HG03135 (cell line): ENCODE measurements at regions not wholly inside any gene's neighbourhood (a gene's known extent, or its start where the extent isn't known, plus 50 kb on each side); places are given as distances from the start of the nearest gene placed in this dataset.

Experiments
- ATAC-seq: cut with Tn5 transposase; IDR thresholded peaks from one replicate; pipeline ENCODE4 v1.9.1; 2021; ENCODE audit warnings: mild to moderate bottlenecking, moderate library complexity; ENCODE audit not compliant: unreplicated experiment

DNA sequence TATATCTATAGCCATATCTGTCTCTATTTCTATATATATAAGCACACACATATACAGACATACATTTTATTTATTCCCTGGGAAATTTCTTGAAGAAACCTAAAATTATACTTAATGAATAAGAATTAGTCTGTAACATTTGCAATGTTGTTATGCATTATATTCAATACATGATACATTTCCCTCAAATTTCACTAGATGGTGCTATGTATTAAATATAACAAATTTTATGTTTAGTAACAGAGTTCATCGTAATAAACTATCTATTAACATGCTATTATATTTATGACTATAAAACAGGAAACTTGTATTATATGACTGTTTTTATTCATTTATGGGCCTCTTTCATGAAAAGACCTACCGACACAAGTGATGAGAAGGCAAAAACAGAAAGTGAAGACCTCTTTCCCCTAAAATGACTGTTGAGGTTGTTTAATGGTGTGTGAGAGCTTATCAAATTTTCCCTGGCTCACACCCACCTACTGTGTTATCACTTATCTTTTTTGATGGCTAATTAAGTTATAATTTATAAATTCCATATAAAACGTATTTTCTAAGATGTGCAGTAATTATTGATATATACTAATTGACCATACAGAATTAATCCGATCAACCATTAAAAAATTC is 881.9 kb downstream of the SLITRK6 start:
- no peak for ATAC-seq

DNA sequence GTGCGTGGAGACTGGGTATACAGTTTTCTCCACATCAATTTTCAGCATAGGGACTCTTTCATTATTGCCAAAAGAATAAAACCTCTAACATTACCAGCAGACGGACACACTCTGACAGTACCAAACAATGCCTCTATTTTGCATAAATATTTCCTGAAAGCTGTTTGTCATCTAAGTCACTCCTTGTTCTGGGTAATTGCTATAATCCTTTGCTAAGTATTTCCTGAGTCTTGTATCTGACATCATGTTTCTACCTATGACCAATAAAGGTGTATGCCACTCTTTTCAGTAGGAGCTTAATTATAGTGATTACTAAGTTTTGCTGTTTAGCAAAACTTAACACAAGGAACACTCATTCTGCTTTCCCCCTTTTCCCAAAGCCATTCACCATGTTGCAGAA is 886.5 kb downstream of the SLITRK6 start:
- ATAC-seq, result no peak

DNA sequence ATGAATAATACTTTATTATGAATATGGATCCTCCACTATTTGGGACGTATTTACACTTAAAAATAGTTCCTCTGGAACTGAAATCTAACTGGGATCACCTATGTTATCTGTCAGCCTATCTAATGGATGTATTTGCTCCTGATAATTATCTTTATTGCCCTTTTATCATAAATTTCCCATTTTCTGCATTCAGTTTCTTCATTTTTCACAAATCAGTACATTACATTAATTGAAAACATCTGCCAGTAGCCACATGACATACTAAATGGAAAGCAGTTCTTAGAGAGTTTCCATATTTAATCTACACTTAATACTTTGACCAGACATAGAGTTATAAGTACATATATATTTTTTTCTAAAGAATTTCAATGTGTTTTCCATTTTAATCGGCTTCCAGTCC is 888.8 kb downstream of the SLITRK6 start:
- ATAC-seq, result no peak

DNA sequence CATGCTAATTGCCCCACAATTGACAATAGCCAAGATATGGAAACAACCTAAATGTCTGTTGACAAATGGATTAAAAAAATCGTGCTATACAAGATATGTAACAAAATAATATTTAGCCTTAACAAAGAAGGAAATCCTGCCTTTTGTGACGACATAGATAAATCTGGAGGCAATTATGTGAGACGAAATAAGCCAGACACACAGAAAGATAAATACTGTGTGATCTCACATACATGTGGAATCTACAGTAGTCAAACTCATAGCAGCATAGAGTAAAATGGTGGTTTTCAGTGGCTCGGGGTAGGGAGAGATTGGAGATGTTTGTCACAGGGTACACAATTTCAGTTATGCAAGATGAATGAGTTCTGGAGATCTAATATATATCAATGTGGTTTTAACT is 895.8 kb downstream of the SLITRK6 start:
- no peak for ATAC-seq

DNA sequence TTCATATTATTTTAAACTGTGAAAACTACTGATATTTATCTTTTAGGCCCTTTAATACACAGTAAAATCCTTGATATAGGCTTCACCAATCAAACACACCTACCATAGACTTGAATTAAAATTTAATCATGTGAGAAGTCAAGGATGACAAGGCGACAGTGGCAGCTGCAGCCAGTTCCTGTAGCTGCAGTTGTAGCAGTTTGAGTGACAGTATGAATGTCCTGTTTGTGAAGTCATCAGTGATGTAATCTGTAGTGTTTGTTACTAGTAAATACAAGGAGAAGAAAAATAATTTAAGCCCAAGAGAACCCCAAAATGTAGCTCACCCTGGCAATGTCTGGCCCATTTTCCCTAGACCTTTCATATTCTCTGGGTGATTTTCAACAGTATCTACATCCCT is 897.0 kb downstream of the SLITRK6 start:
- ATAC-seq, result no peak

DNA sequence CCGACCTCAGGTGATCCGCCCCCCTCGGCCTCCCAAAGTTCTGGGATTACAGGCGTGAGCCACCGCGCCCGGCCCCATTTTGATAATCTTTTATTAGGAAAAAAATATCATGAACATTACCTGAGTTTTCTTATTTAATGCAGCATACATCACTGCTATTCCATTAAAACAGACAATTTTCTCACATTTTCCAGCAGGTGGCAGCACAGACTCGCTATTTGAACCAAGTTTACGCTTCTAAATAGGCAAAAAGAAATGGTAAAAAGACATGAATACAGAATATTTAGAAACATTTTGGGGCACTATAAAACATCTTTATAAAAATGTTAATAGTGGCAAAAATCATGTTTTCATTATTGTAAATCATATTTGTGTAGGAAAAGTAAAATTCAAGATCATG is 903.1 kb downstream of the SLITRK6 start:
- ATAC-seq, result no peak

DNA sequence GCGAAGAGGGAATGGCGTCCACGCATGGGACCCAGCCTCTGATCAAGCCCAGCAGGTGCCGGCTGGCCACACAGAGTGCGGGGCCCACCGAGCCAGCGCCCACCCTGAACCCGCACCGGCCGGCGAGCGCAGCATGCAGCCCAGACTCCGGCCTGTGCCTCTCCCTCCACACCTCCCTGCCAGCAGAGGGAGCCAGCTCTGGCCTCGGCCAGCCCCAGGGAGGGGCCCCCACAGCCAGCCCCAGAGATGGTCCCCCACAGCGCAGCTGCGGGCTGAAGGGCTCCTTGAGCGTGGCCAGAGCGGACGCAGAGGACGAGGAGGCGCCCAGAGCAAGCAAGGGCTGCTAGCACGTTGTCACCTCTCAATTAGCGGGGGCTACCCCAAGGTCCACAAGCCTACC is 904.5 kb downstream of the SLITRK6 start:
- ATAC-seq, result no peak

DNA sequence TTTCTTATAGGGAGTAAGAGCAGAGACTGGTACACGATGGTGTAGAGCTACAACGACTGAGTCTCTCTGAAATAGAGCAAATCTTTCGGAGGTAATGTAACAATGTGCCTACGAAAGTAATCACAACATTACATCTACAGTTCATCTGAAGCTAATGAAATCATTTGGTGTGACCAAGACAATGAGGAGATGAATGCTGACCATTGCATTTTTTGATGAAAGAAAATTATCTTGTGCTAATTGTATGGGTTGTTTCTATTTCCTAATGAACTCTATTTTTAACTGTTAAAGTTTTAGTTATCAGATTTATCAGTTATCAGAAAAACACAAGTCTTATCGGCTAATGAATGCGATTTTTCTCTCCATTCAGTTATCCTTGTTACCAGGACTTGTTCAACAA is 913.4 kb downstream of the SLITRK6 start:
- ATAC-seq, result no peak

DNA sequence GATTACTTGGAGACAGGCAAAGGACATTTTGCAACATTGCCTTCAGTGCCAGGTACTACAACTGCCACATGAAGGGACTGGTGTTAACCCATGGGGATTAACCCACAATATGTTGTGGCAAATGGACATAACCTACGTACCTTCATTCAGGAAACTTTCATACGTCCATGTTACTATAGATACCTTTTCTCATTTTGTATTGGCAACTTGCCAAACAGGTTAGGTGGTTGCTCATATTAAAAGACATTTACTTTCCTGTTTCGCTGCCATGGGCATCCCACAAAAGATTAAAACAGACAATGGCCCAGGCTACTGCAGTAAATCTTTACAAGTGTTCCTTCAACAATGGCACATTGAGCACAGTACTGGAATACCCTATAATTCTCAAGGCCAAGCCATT is 925.3 kb downstream of the SLITRK6 start:
- no peak for ATAC-seq

DNA sequence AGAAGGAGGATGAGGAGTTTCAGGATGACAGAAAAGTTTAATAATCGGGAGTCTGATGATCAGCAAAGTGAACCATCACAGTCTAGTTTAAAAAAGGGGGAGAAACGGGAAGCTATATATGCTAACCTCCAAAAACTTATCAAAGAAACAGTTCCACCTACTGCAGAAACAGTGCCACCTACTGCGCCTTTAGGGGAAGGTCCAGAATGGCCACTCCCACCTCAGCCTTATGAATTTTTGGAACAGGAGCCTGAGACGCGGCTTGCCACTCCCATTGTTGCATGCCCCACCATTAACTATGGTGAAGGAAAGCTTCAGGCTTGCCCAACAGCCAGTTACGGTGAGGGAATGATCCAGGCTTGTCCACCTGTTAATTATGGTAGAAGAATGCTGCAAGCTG is 929.0 kb downstream of the SLITRK6 start:
- ATAC-seq, result no peak

DNA sequence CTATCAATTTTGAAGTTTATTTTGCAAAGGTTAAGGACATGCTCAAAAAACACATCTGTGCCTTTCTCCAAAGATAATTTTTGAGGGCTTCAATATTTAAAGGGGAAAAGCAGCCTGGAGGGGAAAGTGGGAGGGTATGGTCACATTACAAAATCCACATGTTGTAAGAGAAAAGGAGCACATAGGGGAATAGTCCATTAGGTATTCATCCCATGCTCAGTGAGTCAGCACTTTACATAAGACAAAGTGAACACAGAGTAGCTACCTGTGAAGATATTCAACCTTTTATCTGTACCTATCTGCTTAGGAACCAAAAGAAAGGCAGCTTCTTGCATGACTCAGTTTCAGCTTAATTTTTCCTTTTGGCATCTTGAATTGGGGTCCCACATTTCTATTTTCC is 932.0 kb downstream of the SLITRK6 start:
- ATAC-seq, result no peak

DNA sequence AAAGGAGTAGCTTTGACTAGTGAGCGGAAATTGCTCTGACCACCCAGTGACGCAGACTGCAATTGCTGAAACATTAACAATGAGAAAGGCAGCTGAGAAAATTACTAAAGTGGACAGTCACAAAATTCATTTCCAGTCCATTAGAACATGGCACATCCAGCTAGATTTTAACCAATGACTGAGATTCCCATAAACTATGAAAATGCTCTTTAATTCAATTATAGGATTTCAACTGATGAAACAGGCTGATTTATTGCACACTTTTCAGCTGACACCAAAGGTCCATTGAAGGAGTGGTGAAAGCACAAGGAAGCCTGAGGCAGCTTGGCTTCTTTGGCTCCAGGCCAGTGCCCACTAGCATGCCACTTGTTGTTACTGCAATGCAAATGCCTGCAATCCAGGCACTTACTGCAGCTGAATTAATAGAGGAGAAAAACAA is 933.4 kb downstream of the SLITRK6 start:
- no peak for ATAC-seq

DNA sequence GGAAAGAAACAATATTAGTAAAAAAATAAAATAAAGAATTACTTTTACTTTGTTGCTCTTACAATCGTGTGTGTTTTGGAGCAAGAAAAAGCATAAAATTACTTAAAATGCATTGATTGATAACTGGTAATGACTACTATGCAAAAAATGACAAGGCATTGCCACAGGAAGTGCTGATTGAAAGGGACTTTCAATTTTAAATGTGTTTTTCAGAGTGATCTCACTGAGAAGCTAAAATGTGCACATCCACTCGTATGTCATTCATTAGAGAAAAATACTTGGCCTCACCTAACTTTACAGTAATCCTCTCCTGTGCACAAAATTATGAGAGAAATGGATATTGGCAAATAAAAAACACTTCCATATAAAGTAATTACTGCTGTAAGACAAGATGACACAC is 934.9 kb downstream of the SLITRK6 start:
- ATAC-seq, result no peak

DNA sequence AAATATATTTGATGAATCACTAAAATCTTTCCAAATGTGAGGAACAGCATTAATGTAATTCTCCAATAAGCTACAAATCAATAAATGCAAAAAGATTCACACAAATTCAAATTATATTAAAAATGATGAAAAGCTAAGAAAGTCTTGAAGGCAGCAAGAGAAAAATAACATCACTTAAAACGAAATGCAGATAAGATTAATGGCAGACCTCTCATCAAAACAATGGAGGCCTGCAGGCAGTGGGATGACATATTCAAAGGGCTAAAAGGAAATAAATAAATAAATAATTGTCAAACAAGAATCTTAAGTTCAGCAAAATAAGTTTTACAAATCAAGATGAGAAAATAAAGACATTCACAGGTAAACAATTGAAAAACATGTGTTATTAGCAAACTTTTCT is 952.1 kb downstream of the SLITRK6 start:
- ATAC-seq, result no peak

DNA sequence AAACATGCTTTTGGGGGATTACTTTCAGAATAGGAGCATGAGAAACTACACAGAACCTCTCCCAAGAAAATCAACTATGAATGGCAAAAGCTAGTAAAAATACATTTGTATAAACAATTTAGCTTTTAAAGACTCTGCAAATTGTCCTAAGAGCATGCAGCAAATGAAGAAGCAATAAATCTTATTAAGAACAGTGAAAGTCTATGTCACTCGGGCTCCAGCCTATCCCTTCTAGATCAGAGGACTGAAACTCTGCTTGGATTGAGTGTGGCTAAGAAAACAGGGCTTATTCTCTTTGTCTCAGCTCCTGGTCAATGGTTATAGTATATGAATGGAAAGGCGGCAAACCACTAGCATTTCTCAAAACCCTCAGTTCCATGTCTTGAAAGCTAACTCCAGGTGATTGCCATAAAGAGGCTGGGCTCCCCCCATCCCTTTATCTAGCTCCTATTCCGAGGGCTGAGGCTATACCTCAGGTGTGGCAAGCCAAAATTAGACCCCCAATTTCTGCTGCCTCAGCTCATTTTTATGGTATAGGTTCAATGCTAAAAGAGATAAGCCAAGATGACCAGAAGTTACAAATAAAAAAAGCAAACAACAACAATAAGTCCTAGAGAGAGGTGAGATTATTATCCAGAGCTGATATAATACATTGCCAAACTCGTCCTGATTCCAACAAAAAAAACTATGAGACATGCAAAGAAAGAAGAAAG is 953.2 kb downstream of the SLITRK6 start:
- no peak for ATAC-seq

DNA sequence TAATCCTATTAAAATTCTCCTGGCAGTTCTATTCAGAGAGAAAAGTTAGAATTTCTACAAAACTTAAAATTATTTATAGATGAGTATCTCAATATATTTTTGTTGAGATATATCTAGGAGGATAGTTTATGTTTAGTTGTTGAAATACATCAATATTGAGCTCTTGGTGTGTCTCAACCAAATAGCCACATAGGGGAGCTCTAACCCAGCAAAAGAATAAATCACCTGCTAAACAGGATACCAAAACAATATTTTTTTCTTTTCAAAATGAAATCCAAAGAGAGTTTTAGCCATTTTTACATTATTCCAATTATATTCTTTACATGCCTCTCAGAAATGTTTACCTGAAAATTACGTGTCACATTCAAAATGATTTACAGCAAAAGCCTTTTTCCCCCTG is 954.7 kb downstream of the SLITRK6 start:
- no peak for ATAC-seq

DNA sequence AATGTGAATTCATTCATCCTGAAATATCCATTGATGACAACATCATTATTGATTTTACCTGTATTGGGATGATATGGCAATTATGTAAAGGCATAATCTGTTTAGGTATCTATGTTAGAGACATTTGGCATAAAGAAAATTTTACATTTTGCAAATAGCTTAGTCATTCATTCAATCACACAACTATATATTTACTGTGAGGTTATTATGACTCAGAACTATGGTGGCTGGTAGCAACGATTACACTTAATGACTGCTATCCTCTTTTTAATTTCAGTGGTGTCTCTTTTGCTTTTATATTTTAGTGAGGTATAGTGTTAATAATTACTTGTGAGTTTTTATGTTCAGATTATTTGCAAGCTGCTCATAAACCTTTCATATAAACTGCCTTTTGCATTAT is 955.9 kb downstream of the SLITRK6 start:
- no peak for ATAC-seq

DNA sequence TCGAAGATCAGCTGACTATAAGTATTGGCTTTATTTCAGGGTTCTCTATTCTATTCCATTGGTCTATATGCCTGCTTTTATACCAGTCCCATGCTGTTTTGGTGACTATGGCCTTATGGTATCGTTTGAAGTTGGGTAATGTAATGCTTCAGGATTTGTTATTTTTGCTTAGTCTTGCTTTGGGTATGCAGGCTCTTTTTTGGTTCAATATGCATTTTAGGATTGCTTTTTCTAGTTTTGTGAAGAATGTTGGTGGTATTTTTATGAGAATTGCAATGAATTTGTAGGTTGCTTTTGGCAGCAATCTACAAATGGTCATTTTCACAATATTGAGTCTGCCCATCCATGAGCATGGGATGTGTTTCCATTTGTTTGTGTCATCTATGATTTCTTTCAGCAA is 951.9 kb upstream of the SLITRK1 start:
- ATAC-seq, result no peak

DNA sequence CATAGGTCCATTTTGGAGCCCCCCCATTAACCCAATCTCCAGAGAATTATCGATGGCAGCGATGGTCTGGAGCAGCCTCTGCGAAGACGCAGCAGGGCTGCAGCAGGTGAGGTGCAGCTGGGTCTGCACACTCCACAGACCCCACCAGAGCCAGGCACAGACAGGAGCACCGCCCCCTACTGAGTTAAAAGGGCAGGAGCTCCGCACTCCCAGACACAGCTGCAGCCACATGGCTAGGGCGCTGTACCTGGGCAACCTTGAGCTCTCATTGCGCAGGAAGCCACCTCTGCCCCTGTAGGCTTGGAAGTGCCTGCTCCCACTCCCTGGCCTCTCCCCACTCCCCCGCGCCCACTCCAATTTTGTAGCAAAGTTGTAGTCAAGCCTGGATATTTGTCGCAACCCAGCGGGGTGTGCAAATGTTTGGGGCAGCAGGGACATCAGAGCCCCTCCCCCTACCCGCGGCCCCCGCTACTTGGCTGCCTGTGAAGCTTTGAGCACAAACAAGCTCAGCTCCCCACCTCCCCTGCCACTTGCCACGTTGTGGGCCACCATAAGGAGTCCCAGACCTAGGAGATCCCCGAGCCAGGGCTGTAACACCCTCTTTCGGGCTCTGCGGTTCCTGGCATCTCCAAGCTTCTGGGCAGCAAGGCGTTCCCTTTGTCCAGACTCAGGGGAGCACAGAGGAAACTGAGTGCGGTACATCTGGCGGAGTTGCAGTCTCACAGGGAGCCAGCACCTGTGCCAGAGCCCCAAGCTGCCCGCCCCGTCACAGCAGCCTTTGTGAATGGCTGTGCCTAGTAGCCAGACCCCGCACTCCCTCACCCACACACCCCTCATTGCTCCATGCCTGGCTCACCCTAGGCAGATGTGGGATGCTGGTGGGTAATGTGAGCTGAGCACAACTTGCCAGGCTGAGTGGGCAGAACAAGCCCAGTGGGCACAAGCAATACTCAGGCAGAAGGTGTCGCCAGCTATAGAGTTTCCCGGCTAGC is 949.7 kb upstream of the SLITRK1 start:
- ATAC-seq, result no peak

DNA sequence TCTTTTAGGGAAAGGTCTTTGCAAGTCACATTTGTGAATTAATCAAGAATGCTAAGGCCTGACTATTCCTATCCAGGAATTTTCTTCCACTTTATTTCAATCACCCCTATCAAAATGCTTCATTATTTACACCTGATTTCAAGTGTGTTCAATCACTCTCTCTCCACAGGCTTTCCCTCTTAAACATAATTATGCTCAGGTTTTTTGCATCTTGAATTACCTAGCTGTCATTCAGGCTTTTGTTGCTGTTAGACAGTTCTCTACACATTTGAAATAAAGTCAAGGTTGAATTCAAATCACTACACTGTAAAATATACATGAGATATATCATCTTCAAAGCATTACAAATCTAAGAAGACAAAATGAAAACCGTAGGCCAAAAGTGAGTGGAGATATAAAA is 941.3 kb upstream of the SLITRK1 start:
- no peak for ATAC-seq

DNA sequence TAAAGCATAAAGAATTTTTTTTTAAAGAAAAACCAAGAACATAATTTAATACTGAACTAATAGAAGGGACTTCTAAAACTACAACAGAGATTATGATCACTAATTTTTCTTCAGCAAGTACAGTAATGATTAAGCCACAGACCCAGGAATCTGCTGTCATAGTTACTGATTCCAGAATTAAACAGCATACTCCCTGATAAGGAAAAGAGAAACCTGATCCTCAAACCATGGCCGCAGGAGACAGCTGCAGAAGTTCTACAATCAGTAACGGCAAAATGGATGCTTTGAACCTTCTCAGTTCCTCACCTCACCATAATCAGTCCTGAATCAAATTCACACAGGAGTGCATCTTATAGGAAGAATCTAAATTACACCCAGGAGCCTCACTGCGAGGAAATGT is 939.0 kb upstream of the SLITRK1 start:
- no peak for ATAC-seq
